WTC11 (cell line): ENCODE measurements at regions not wholly inside any gene's neighbourhood (a gene's known extent, or its start where the extent isn't known, plus 50 kb on each side); places are given as distances from the start of the nearest gene placed in this dataset.
A peak's percentile ranks its signal among the peaks of the same experiment; 100 is the strongest.

Source experiments
- ATAC-seq: fragments of 200-7000 bp; cut with Tn5 transposase; 2 replicates; pipeline ENCODE4 v1.10.0; 2021; ENCODE audit warnings: mild to moderate bottlenecking, moderate library complexity
- CTCF ChIA-PET: fragments of 300-600 bp; sonication (Branson Sonifier 250); formaldehyde crosslinking; loops from one replicate; lab custom pipeline; 2021; ENCODE audit warnings: antibody characterized with exemption; lab: Charles Lee
- POLR2A ChIA-PET: fragments of 350-600 bp; sonication (Branson Sonifier 250); formaldehyde crosslinking; loops from one replicate; lab custom pipeline; 2021; ENCODE audit warnings: antibody characterized with exemption; lab: Charles Lee
- DNase-seq: peaks from one replicate; pipeline ENCODE4 v3.0.0; 2021; ENCODE audit warnings: low spot score
- H3K27ac Mint-ChIP-seq: 2 replicates; pipeline ENCODE4 v1.8.0; 2021; ENCODE audit warnings: mixed read lengths
- H3K27me3 Mint-ChIP-seq: 2 replicates; pipeline ENCODE4 v1.8.0; 2021; ENCODE audit warnings: low read depth, mild to moderate bottlenecking, moderate library complexity, mixed read lengths
- H3K36me3 Mint-ChIP-seq: 2 replicates; pipeline ENCODE4 v1.8.0; 2021; ENCODE audit warnings: mixed read lengths
- H3K4me1 Mint-ChIP-seq: 2 replicates; pipeline ENCODE4 v1.8.0; 2022; ENCODE audit warnings: mixed read lengths
- H3K4me3 Mint-ChIP-seq: 2 replicates; pipeline ENCODE4 v1.8.0; 2021; ENCODE audit warnings: mild to moderate bottlenecking, moderate library complexity, mixed read lengths
- H3K9me3 Mint-ChIP-seq: 2 replicates; pipeline ENCODE4 v1.8.0; 2021; ENCODE audit warnings: mixed read lengths
- JUN ChIP-seq: sonication (generic); formaldehyde crosslinking; IDR thresholded peaks from 2 replicates; pipeline ENCODE4 v1.8.0; 2023; ENCODE audit warnings: mild to moderate bottlenecking, missing genetic modification reagents
- MXD4 ChIP-seq: fragments of 250-450 bp; sonication (Bioruptor Pico); IDR thresholded peaks from 2 replicates; pipeline ENCODE4 v1.8.0; 2021; ENCODE audit warnings: mild to moderate bottlenecking, moderate library complexity, borderline replicate concordance
- NR1H2 ChIP-seq: sonication (generic); formaldehyde crosslinking; IDR thresholded peaks from 2 replicates; pipeline ENCODE4 v1.9.0; 2021; ENCODE audit warnings: mild to moderate bottlenecking, moderate library complexity, missing genetic modification reagents
- NR3C1 ChIP-seq: sonication (generic); formaldehyde crosslinking; conservative IDR thresholded peaks from 2 replicates; pipeline ENCODE4 v1.8.1; 2023; ENCODE audit warnings: low read depth, mild to moderate bottlenecking, missing genetic modification reagents
- OVOL2 ChIP-seq: fragments of 250-450 bp; sonication (Bioruptor Pico); IDR thresholded peaks from 2 replicates; pipeline ENCODE4 v1.9.0; 2021; ENCODE audit warnings: mild to moderate bottlenecking, borderline replicate concordance
- SOX15 ChIP-seq: fragments of 250-450 bp; sonication (Bioruptor Pico); IDR thresholded peaks from 2 replicates; pipeline ENCODE4 v1.9.0; 2021; ENCODE audit warnings: mild to moderate bottlenecking
- ZNF416 ChIP-seq: fragments of 250-450 bp; sonication (Bioruptor Pico); IDR thresholded peaks from 2 replicates; pipeline ENCODE4 v1.9.0; 2021; ENCODE audit warnings: mild to moderate bottlenecking, inconsistent platforms
- TF ChIP-seq, protein P1 (sequence below): sonication (generic); formaldehyde crosslinking; IDR thresholded peaks from 2 replicates; pipeline ENCODE4 v1.8.1; 2023; ENCODE audit warnings: mild to moderate bottlenecking, missing genetic modification reagents, moderate library complexity
- TF ChIP-seq, protein P2 (sequence below): sonication (generic); formaldehyde crosslinking; IDR thresholded peaks from 2 replicates; pipeline ENCODE4 v1.8.0; 2022; ENCODE audit warnings: mild to moderate bottlenecking, missing genetic modification reagents
- TF ChIP-seq, protein P3 (sequence below): fragments of 250-450 bp; sonication (Bioruptor Pico); IDR thresholded peaks from 2 replicates; pipeline ENCODE4 v2.1.2; 2022; ENCODE audit warnings: mild to moderate bottlenecking, moderate library complexity
- TF ChIP-seq, protein P4 (sequence below): fragments of 250-450 bp; sonication (Bioruptor Pico); conservative IDR thresholded peaks from 2 replicates; pipeline ENCODE4 v1.9.0; 2021; ENCODE audit warnings: mild to moderate bottlenecking
- TF ChIP-seq, protein P5 (sequence below): sonication (generic); formaldehyde crosslinking; IDR thresholded peaks from 2 replicates; pipeline ENCODE4 v1.8.0; 2023; ENCODE audit warnings: missing genetic modification reagents, mild to moderate bottlenecking, borderline replicate concordance
- TF ChIP-seq, protein P6 (sequence below): fragments of 200-600 bp; IDR thresholded peaks from 2 replicates; pipeline ENCODE4 v1.8.0; 2022; ENCODE audit warnings: antibody characterized with exemption

DNA sequence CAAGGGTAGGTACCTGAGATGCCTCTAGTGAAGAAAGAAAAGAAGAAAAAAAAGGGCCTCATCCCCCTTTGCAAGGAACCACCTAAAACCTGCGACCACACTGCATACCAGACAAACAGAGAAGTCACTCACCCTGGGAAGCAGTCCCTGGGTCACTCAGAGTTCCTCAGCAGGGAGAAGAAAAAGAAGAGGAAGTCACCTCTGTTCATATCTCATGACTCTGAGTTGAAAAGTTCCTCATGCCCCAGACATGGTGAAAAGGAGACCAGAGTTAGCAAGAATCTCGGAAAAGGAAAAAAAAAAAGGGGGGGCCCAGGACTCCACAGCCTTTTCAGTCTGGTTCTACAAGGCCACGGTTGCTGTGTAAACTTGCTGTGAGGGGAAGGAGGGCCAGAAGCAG, 478.4 kb upstream of the NRXN1 start:
- no peak for ATAC-seq
- TF ChIP-seq, protein P1, sequence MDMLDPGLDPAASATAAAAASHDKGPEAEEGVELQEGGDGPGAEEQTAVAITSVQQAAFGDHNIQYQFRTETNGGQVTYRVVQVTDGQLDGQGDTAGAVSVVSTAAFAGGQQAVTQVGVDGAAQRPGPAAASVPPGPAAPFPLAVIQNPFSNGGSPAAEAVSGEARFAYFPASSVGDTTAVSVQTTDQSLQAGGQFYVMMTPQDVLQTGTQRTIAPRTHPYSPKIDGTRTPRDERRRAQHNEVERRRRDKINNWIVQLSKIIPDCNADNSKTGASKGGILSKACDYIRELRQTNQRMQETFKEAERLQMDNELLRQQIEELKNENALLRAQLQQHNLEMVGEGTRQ = no peak
- TF ChIP-seq, protein P2, sequence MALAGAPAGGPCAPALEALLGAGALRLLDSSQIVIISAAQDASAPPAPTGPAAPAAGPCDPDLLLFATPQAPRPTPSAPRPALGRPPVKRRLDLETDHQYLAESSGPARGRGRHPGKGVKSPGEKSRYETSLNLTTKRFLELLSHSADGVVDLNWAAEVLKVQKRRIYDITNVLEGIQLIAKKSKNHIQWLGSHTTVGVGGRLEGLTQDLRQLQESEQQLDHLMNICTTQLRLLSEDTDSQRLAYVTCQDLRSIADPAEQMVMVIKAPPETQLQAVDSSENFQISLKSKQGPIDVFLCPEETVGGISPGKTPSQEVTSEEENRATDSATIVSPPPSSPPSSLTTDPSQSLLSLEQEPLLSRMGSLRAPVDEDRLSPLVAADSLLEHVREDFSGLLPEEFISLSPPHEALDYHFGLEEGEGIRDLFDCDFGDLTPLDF = no peak
- TF ChIP-seq MXD4 (CRISPR knock-in tag) (no peak), ZNF416 (CRISPR knock-in tag) (no peak), OVOL2 (CRISPR knock-in tag) (no peak), NR3C1 (no peak), JUN (CRISPR knock-in tag) (no peak)
- TF ChIP-seq, protein P3, sequence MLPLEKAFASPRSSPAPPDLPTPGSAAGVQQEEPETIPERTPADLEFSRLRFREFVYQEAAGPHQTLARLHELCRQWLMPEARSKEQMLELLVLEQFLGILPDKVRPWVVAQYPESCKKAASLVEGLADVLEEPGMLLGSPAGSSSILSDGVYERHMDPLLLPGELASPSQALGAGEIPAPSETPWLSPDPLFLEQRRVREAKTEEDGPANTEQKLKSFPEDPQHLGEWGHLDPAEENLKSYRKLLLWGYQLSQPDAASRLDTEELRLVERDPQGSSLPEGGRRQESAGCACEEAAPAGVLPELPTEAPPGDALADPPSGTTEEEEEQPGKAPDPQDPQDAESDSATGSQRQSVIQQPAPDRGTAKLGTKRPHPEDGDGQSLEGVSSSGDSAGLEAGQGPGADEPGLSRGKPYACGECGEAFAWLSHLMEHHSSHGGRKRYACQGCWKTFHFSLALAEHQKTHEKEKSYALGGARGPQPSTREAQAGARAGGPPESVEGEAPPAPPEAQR = no peak
- TF ChIP-seq, protein P4, sequence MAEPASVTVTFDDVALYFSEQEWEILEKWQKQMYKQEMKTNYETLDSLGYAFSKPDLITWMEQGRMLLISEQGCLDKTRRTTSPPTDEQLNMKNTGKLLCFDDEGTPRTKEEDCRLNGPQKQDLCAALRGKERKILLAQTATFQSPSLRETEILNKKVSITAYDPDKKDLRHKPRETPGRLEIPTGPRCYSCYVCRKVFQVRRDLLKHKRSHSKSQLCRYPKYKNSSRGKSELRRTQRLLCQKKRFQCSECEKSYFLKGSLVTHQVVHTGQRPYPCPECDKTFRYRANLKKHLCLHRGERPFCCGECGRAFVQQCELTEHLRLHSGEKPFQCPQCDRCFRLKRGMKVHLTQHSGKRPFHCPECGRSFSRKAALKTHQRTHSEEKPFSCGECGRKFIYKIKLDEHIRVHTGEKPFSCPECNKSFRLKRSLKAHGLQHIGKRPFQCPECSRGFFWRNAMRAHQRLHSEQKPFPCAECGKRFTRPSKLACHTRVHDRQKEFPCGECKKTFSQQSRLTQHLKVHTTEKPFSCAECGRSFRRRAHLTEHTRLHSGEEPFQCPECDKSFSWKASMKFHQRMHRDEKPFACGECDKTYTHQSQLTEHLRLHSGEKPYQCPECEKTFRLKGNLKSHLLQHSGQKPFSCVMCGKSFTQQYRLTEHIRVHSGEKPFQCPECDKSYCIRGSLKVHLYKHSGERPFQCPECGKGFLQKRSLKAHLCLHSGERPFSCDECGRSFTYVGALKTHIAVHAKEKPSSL (CRISPR knock-in tag) = no peak
- DNase-seq = no peak
- ChIA-PET CTCF (no interaction called here), POLR2A (no interaction called here)
- Mint-ChIP-seq H3K9me3 (peaks cover 8% of the 10 kb centered on the region), H3K27ac (no peak overlapping the region), H3K27me3 (no peaks in the 10 kb centered on the region), H3K4me3 (no peak overlapping the region), H3K4me1 (no peaks in the 10 kb centered on the region), H3K36me3 (no peaks in the 10 kb centered on the region)

DNA sequence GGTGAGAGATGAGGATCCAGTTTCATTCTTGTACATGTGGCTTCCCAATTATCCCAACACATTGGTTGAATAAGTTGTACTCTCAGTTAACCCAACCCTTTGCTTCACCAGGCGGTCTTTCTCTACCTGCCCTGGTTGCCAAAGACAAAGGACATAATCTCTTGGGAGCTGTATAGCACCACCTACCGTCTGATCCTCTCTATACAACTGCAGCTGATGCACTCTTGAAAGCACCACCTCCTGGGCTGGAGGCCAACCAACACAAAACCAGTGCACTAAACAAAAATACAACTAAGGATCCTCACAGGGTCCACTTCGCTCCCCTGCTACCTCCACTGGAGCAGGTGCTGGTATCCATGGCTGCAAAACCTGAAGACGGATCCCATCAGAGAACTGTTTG, 473.6 kb upstream of the NRXN1 start:
- DNase-seq = peak; percentile 21
- POLR2A ChIA-PET = no interaction called here
- TF ChIP-seq, protein P5, sequence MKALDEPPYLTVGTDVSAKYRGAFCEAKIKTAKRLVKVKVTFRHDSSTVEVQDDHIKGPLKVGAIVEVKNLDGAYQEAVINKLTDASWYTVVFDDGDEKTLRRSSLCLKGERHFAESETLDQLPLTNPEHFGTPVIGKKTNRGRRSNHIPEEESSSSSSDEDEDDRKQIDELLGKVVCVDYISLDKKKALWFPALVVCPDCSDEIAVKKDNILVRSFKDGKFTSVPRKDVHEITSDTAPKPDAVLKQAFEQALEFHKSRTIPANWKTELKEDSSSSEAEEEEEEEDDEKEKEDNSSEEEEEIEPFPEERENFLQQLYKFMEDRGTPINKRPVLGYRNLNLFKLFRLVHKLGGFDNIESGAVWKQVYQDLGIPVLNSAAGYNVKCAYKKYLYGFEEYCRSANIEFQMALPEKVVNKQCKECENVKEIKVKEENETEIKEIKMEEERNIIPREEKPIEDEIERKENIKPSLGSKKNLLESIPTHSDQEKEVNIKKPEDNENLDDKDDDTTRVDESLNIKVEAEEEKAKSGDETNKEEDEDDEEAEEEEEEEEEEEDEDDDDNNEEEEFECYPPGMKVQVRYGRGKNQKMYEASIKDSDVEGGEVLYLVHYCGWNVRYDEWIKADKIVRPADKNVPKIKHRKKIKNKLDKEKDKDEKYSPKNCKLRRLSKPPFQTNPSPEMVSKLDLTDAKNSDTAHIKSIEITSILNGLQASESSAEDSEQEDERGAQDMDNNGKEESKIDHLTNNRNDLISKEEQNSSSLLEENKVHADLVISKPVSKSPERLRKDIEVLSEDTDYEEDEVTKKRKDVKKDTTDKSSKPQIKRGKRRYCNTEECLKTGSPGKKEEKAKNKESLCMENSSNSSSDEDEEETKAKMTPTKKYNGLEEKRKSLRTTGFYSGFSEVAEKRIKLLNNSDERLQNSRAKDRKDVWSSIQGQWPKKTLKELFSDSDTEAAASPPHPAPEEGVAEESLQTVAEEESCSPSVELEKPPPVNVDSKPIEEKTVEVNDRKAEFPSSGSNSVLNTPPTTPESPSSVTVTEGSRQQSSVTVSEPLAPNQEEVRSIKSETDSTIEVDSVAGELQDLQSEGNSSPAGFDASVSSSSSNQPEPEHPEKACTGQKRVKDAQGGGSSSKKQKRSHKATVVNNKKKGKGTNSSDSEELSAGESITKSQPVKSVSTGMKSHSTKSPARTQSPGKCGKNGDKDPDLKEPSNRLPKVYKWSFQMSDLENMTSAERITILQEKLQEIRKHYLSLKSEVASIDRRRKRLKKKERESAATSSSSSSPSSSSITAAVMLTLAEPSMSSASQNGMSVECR = no peak
- TF ChIP-seq, protein P2 = no peak
- TF ChIP-seq SOX15 (CRISPR knock-in tag) (no peak), NR1H2 (no peak)
- TF ChIP-seq, protein P6, sequence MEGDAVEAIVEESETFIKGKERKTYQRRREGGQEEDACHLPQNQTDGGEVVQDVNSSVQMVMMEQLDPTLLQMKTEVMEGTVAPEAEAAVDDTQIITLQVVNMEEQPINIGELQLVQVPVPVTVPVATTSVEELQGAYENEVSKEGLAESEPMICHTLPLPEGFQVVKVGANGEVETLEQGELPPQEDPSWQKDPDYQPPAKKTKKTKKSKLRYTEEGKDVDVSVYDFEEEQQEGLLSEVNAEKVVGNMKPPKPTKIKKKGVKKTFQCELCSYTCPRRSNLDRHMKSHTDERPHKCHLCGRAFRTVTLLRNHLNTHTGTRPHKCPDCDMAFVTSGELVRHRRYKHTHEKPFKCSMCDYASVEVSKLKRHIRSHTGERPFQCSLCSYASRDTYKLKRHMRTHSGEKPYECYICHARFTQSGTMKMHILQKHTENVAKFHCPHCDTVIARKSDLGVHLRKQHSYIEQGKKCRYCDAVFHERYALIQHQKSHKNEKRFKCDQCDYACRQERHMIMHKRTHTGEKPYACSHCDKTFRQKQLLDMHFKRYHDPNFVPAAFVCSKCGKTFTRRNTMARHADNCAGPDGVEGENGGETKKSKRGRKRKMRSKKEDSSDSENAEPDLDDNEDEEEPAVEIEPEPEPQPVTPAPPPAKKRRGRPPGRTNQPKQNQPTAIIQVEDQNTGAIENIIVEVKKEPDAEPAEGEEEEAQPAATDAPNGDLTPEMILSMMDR = 0 out of 2 replicates have a peak, but pooled peaks have one; percentile 18
- TF ChIP-seq, all 79 proteins: peak for 1
- Mint-ChIP-seq H3K27ac (no peak overlapping the region), H3K9me3 (peaks cover 21% of the 10 kb centered on the region), H3K36me3 (no peaks in the 10 kb centered on the region), H3K4me3 (no peak overlapping the region), H3K27me3 (no peaks in the 10 kb centered on the region), H3K4me1 (no peaks in the 10 kb centered on the region)
- ATAC-seq = peak; percentile 89
- CTCF ChIA-PET = interaction anchor here (1.1 kb wide), 1 partner anchor 368 kb away, joined by 3 read pairs; no protein-coding TSS in a partner anchor
